Inflammatory macrophage treated with lipopolysaccharide for 1 hour (primary cell): ENCODE measurements at regions not wholly inside any gene's neighbourhood (a gene's known extent, or its start where the extent isn't known, plus 50 kb on each side); places are given as distances from the start of the nearest gene placed in this dataset.
"Not testable (repeated sequence)": the region's sequence is repeated elsewhere in the genome, so short reads cannot be mapped to it uniquely, and the experiment has no call there.

Source experiments
- DNase-seq, 2 donors: peaks; one replicate each; pipeline ENCODE4 v3.0.0-alpha.2; 2020 to 2022

DNA sequence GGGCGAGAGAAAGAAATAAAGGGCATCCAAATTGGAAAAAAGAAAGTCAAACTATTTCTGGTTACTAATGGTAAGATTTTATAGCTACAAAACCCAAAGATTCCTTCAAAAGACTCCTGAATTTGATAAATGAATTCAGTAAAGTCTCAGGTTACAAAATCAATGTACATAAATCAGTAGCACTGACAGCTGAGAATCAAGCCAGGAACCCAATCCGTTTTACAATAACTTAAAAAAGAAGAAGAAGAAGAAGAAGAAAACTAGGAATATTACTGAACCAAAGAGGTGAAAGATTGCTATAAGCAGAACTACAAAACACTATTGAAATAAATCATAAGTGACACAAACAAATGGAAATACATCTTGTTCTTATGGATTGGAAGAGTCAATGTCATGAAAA is 291.5 kb upstream of the GULP1 start:
- no peak for DNase-seq

DNA sequence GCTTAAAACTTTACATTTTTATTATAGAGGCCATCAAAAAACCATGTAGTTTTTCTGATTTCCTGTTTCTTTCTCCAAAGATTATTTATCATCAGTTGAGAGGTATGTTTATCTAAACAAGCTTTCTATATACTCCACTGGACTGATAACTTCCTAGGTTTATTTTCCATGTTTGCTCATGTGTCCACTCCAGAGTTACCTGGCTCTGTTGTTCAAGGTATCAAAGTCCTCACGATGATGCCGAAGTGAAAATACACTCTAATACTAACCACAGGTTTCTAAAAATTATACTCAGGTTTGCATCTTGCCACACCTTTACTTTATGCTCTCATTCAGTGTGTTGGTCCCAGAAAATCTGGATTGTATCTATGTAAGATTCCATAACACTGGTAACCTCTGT is 287.9 kb upstream of the GULP1 start:
- no peak for DNase-seq

- DNase-seq, result no peak
These were observed 277.9 kb upstream of the GULP1 start for GRCh38 chr2:188013767-188014166.

- DNase-seq, result no peak
These were observed 274.8 kb upstream of the GULP1 start for GRCh38 chr2:188016917-188017316.

GRCh38 chr2:188022389-188022788 is 269.3 kb upstream of the GULP1 start:
- no peak for DNase-seq

- DNase-seq, result no peak
These were observed 268.6 kb upstream of the GULP1 start for GRCh38 chr2:188023035-188023434.

GRCh38 chr2:188024811-188025210 is 266.9 kb upstream of the GULP1 start:
- no peak for DNase-seq

- no peak for DNase-seq
These were observed 262.9 kb upstream of the GULP1 start for GRCh38 chr2:188028739-188029138.

DNA sequence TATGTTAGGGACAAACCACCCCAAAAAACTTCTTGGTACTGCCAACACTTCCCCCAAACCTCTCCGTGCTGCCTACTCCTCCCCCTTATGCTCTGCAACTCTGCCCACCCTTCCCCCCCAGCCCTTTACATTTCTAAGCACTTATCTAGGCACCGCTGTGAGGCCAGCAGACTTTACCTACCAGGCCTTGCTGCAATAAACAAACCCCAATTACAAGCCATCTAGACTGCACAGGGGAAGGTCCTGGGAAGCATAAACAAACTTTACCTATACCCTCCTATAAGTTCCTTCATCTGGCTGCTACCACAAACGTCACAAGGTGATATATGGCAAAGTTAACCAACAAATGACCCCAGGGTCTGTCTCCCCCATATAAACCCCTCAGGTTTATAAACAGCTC is 259.4 kb upstream of the GULP1 start:
- DNase-seq, result no peak

DNA sequence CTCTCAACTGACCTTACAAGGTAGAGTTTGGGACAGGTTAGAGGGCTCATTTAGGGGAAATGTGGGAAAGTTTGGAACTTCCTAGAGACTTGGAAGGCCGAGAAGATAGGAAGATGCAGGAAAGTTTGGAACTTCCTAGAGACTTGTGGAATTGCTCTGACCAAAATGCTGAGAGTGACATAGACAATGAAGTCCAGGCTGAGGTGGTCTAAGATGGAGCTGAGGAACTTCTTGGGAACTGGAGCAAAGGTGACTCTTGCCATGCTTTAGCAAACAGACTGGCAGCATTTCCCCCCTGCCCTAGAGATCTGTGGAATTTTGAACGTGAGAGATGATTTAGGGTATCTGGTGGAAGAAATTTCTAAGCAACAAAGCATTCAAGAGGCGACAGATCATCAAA is 258.9 kb upstream of the GULP1 start:
- no peak for DNase-seq

DNA sequence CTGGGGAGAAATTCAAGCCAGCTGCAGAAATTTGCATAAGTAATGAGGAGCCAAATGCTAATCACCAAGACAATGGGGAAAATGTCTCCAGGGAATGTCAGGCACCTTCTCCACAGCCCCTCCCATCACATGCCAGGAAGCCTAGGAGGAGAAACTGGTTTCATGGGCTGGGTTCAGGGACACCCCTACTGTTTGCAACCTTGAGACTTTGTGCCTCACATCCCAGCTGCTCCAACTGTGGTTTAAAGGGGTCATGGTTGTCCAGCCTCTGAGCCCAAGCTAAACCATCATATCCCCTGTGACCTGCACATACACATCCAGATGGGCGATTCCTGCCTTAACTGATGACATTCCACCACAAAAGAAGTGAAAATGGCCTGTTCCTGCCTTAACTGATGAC is 258.4 kb upstream of the GULP1 start:
- DNase-seq, result not testable (repeated sequence)

GRCh38 chr2:188034102-188034501 is 257.6 kb upstream of the GULP1 start:
- DNase-seq, result not testable (repeated sequence)

GRCh38 chr2:188035377-188035776 is 256.3 kb upstream of the GULP1 start:
- not testable (repeated sequence) for DNase-seq

GRCh38 chr2:188036786-188037185 is 254.9 kb upstream of the GULP1 start:
- not testable (repeated sequence) for DNase-seq

- no peak for DNase-seq
These were observed 252.4 kb upstream of the GULP1 start for GRCh38 chr2:188039307-188039706.

DNA sequence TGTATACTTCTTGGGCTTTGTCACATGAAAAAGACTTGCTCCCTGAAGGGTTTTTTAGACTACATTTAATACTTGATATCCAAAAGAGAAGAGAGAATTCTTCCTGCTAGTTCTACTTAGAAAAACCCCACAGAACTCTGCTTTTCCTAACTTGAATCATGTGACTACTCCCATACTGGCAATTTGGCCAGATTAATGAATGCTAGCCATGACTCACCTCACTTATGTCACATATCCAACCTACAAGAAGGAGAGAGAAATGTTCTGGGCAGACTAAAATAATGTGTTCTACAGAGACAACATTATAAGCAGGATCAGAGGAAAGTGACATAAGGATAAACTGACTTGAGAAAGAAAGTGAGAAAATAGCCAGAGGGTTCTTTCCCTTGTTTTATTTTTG is 249.3 kb upstream of the GULP1 start:
- DNase-seq, result no peak

DNA sequence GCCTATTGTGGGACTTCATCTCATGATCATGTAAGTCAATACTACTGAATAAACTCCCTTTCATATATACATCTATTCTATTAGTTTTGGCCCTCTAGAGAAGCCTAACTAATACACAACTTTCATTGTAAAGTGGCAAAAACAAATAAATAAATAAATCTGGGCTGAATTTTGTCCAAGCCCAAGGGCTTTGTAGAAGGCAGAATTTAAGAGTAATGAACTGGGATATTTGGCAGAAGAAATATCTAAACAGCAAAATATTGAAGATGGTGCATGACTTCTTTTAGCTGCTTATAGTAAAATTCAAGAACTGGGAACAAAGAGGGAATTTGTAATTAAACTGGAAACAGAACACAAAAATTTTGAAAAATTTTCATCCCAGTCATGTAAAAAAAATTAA is 246.7 kb upstream of the GULP1 start:
- no peak for DNase-seq

DNA sequence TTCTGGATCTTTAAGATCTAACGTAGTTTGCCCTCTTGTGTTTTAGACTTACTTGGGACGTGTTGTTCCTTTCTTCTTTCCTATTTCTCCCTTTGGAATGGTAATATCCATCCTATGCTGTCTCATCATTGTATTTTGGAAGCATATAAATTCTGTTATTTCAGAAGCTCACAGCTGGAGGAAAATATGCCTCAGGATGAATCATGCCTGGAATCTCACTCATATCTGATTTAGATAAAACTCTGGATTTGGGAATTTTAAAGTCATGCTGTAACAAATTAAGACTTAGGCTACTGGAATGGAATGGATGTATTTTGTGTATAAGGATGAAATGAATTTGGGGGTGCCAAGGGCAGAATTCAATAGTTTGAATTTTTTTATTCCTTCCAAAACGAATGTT is 245.2 kb upstream of the GULP1 start:
- no peak for DNase-seq

DNA sequence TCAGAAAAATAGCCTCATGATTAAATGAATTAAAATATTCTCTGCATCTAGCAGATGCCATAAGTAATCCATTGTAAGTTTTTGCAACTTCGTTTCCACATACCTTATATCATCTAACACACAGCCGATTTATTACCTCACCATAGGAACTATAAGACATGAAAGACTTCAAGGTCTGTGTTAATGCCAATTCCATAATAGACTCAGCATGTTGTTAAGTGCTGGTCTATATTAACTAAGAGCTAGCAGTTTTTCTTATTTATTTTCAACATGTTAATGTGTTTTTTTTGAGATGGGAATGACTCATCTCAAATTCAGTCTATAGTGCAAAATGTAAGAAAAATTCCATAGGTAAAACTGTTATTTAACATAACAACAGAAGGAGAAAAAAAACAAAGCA is 243.9 kb upstream of the GULP1 start:
- no peak for DNase-seq

- DNase-seq, result no peak
These were observed 240.9 kb upstream of the GULP1 start for GRCh38 chr2:188050726-188051125.

DNA sequence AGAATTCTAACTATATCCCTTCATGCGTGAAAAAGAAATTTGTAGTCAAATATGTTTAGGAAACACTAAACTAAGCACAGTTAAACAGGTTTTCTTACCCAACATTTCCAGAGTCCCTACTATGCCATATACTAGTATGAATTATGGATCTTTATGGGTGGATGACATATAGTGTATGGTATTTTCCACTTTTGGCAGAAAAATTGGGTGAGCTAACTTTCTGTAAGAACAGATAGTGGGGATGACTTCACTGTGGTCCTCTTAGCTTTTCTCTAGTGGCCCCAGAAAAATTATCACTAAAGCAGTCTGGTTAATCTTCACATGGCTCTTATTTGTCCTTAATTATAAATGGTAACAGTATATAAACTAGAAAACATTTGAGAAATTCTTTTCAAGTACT is 240.0 kb upstream of the GULP1 start:
- no peak for DNase-seq

- no peak for DNase-seq
These were observed 226.3 kb upstream of the GULP1 start for GRCh38 chr2:188065386-188065785.

GRCh38 chr2:188068093-188068492 is 223.6 kb upstream of the GULP1 start:
- no peak for DNase-seq

GRCh38 chr2:188076149-188077056 is 215.3 kb upstream of the GULP1 start:
- DNase-seq, result no peak

- no peak for DNase-seq
These were observed 213.9 kb upstream of the GULP1 start for GRCh38 chr2:188077757-188078156.
